IMR-90 (cell line): ENCODE measurements at regions not wholly inside any gene's neighbourhood (a gene's known extent, or its start where the extent isn't known, plus 50 kb on each side); places are given as distances from the start of the nearest gene placed in this dataset.

ENCODE experiments used
- BHLHE40 ChIP-seq: fragments of 150-350 bp; IDR thresholded peaks from 2 replicates; pipeline ENCODE4 v1.6.1; 2016; ENCODE audit warnings: mild to moderate bottlenecking, low read depth, low read length
- MAFK ChIP-seq: IDR thresholded peaks from 2 replicates; pipeline ENCODE4 v1.6.1; 2012; ENCODE audit warnings: low read depth, low read length, improper control_type of control experiment
- MAZ ChIP-seq: IDR thresholded peaks from 2 replicates; pipeline ENCODE4 v1.6.1; 2012; ENCODE audit warnings: low read depth, mild to moderate bottlenecking, low read length, improper control_type of control experiment, moderate library complexity, borderline replicate concordance
- MXI1 ChIP-seq: IDR thresholded peaks from 2 replicates; pipeline ENCODE4 v1.6.1; 2012; ENCODE audit warnings: low read depth, mild to moderate bottlenecking, low read length, moderate library complexity, borderline replicate concordance
- POLR2A ChIP-seq: IDR thresholded peaks from 2 replicates; pipeline ENCODE4 v1.6.1; 2012; ENCODE audit warnings: mild to moderate bottlenecking, low read depth, low read length
- RFX5 ChIP-seq: IDR thresholded peaks from 2 replicates; pipeline ENCODE4 v1.8.0; 2012; ENCODE audit warnings: low read depth, mild to moderate bottlenecking, low read length, moderate library complexity
- TF ChIP-seq, protein P1 (sequence below): conservative IDR thresholded peaks from 2 replicates; pipeline ENCODE4 v1.5.1; 2012; ENCODE audit warnings: mild to moderate bottlenecking, low read depth, low read length, improper control_type of control experiment

DNA sequence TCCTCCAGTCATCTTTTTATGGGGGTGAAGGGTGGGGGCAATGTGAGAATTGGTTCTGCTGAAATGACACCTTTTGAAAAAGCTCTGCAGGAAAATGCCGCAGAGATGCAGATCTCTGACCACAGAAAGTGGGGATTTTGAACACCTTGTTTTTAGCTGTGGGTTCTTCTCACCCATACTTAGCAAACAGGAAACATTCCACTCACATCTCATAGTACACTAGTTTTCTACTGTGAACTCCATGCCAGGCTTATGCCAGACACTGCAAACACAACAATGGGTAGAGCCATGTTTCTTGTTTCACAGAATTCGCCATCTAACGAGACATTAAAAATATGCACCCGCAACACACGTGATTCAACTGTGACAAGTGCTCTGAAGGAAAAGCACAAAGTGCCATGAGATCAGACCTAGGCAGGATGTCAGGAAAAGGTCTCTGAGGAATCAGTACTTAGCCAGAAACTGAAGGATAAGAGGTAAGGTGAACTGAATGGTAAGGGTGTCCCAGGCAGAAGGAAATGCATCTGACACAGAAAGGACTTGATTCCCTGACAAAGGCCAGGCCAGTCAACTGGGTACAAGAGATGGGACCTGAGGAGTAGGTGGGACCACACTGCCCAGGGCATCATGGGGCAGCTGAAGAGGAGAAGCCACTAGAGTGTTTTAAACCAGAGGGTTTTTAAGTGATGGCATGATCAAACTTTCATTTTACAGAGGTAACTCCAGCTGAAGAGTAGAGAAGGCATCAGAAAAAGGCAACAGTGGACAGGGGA lies 83.8 kb upstream of the JAK1 start:
- TF ChIP-seq, protein P1, sequence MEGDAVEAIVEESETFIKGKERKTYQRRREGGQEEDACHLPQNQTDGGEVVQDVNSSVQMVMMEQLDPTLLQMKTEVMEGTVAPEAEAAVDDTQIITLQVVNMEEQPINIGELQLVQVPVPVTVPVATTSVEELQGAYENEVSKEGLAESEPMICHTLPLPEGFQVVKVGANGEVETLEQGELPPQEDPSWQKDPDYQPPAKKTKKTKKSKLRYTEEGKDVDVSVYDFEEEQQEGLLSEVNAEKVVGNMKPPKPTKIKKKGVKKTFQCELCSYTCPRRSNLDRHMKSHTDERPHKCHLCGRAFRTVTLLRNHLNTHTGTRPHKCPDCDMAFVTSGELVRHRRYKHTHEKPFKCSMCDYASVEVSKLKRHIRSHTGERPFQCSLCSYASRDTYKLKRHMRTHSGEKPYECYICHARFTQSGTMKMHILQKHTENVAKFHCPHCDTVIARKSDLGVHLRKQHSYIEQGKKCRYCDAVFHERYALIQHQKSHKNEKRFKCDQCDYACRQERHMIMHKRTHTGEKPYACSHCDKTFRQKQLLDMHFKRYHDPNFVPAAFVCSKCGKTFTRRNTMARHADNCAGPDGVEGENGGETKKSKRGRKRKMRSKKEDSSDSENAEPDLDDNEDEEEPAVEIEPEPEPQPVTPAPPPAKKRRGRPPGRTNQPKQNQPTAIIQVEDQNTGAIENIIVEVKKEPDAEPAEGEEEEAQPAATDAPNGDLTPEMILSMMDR: no peak
- TF ChIP-seq MAFK (no peak), POLR2A (no peak), MAZ (no peak), MXI1 (no peak), RFX5 (no peak), BHLHE40 (no peak)
